ENCODE measurements at regions not wholly inside any gene's neighbourhood (a gene's known extent, or its start where the extent isn't known, plus 50 kb on each side); places are given as distances from the start of the nearest gene placed in this dataset.

GRCh38 chr18:33957707-33958106 is 267.0 kb downstream of the NOL4 start:
- no peak for DNase-seq (ENCODE audit: low read depth)

GRCh38 chr18:33951031-33951430 is 273.7 kb downstream of the NOL4 start:
- no peak for DNase-seq (ENCODE audit: low read depth)

DNA sequence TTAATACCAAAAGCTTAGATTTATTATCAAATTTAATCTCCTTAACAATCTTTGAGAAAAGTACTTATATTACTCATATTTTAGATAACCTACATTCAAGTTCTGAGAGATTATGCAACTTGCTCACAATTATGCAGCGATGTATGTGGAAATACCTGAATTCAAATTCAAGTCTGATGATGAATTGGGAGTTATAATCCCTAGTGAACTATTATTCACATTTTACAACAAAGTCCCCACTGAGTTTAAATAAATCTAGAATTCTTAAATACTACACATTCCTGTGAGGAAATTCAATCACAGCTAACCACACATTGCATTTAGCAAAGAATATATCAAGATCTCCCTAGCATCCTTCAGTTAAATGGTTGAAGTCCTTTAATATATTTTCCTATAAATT is 278.4 kb downstream of the NOL4 start:
- peak; percentile 34 for DNase-seq (ENCODE audit: low read depth)

DNA sequence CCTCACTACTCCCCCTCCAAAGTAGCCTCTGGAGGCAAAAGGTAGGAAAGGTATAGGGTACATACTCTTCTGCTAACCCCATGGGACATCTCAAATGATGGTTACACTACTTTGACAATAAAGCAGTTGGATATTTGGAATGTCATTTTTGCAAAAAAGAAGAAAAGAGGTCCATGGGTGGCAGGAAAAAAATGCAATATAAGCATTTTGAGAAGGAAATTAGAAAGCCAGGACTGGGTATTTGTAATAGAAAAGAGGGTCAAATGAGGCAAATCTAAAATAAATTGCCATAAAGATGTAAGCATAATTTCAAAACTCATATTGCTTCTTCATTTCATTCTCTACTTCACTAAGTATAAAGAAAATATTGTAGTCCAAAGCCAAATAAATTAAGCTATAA is 280.2 kb downstream of the NOL4 start:
- no peak for DNase-seq (ENCODE audit: low read depth)

GRCh38 chr18:33937270-33937816 is 287.4 kb downstream of the NOL4 start:
- DNase-seq (ENCODE audit: low read depth) = no peak

- no peak for DNase-seq (ENCODE audit: low read depth)
These were observed 290.5 kb downstream of the NOL4 start for GRCh38 chr18:33934258-33934657.

GRCh38 chr18:33928231-33928630 is 296.5 kb downstream of the NOL4 start:
- DNase-seq (ENCODE audit: low read depth) = no peak

DNA sequence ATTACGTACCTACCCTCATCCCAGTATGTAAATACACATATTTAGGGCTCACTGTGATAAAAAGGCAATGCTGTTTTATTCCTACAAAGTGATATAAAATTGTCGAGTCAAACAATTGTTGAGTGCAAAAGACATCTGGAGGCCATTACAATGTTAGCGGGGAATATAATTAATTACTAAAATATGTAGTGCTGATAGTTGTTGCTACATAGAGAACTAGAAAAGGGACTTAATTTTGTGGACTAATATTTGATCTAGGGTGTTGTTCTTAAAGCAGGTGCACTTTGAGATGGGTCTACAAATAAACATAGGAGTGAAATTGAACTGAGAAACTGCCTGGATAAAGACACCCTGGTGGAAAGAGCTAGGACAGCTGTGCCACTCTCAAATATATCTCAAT is 300.1 kb downstream of the NOL4 start:
- DNase-seq (ENCODE audit: low read depth) = no peak

DNA sequence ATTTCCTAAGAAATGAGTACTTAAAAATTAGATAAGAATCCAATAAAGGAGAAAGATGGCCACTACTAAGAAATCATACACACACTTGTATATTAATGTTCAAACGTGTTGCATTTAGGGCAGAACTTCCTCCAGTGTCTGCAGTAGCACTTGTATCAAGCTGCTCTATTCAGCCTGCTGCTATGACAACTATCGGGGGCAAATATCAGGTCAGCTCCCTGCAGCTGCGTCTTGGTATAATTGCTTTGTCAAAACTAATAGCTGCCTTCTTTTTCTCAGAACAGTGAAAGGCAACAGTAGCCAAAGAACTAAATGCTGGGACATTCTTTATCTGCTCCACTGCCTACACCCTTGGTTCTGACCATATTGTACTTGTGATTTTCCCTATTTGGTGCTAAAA is 300.7 kb downstream of the NOL4 start:
- no peak for DNase-seq (ENCODE audit: low read depth)

DNA sequence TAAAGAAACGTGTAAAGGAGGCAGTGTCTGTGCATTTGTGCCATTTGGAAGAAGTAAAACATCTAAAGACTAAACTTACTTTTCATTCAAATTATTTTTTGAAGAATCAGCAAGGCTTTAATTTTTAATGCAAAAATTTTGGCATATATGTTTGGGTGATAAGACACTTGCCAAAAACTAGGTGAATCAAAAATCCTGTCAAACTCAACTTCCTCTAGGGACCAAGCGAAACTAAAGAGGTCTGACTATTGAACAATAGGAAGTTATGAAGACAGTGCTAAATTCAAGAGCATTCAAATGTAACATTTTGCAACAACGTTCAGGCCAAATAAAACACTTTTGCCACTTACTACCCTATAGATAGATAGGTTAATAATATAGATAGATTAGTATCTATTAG is 306.1 kb downstream of the NOL4 start:
- DNase-seq (ENCODE audit: low read depth) = no peak

GRCh38 chr18:33916200-33916599 is 308.5 kb downstream of the NOL4 start:
- no peak for DNase-seq (ENCODE audit: low read depth)

GRCh38 chr18:33914399-33914798 is 310.3 kb downstream of the NOL4 start:
- DNase-seq (ENCODE audit: low read depth) = peak; percentile 9

- DNase-seq (ENCODE audit: low read depth) = no peak
These were observed 318.7 kb downstream of the NOL4 start for GRCh38 chr18:33906046-33906445.

- no peak for DNase-seq (ENCODE audit: low read depth)
These were observed 322.7 kb downstream of the NOL4 start for GRCh38 chr18:33901894-33902512.

GRCh38 chr18:33900638-33901037 is 322.6 kb downstream of the ASXL3 start:
- DNase-seq (ENCODE audit: low read depth) = no peak

GRCh38 chr18:33898427-33898826 is 320.4 kb downstream of the ASXL3 start:
- DNase-seq (ENCODE audit: low read depth) = no peak

DNA sequence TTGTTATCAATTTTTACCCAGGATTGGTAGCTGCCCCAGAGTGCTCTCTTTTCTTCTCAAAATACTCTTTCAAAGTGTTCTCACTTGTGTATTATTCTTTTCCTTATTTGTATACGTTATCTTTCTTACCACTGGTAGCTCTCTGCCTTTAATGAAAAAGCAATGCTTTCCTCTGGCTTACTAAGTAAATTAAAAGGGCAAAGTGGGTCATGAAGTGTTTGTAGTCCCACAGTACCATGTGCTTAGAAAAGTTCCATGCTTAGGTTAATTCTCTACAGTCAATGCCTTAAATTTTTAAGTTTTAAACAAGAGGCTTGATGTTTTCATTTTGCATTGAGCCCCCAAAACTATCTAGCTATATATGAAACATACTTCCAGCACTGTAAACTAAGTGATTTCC is 300.2 kb downstream of the ASXL3 start:
- DNase-seq (ENCODE audit: low read depth) = no peak

DNA sequence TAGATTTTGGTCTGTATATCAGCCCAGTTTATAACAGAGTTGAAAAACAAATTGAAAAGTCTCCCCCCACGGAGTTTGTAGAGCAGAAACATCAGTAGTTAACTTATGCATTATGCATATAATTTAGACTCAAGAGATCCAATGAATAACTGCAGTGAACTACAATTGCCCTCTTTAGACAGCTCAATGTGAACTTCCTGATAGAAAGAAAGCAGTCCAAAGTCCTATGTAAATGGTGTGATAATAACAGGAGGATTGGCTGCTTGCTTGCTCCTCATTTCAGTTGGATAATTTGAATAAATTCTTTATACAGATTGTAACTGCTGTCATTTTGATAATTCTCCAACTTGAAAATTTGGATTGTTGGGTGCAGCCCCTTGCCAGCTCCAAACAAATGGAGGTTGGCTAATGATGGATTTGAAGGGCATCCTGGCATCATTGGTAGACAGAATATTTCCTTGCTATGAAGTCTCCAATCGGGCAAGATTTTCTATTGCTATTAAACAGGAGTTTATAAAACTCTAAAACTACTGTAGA is 297.1 kb downstream of the ASXL3 start:
- DNase-seq (ENCODE audit: low read depth) = no peak

GRCh38 chr18:33873112-33873511 is 295.1 kb downstream of the ASXL3 start:
- DNase-seq (ENCODE audit: low read depth) = no peak

- DNase-seq (ENCODE audit: low read depth) = no peak
These were observed 293.5 kb downstream of the ASXL3 start for GRCh38 chr18:33871363-33872025.

DNA sequence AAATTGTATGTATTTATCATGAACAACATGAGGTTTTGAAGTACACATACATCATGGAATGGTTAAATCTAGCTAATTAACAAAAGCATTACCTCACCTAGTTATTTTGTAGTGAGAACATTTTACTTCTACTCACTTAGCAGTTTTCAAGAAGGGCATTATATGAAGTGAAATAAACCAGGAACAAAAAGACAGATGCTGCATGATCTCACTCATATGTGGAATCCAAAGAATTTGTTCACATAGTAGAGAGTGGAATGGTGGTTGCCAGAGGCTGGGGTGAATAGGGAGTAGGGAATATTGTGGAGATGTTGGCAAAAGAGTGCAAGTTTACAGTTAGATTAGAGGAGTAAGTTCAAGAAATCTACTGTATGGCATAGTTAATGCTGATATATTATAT is 292.0 kb downstream of the ASXL3 start:
- DNase-seq (ENCODE audit: low read depth) = peak; percentile 21

DNA sequence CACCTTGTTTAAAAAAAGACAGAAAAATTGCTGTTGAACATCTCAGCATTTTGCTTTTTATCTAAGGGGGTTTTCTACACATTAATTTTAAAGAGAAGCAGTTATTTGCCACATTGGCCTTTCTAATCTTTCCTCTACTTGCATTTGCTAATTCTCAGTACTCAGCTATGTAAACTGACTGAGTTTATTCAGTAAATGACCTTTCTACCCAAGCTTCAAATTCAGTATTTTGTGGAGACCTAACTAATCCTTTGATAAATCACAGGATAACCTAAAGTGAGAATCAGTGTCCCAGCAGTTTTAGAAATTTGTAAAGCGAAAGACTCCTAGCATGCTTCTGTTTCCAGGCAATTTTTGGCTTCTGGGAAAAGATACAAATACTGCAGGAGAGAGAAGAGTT is 288.4 kb downstream of the ASXL3 start:
- DNase-seq (ENCODE audit: low read depth) = no peak

DNA sequence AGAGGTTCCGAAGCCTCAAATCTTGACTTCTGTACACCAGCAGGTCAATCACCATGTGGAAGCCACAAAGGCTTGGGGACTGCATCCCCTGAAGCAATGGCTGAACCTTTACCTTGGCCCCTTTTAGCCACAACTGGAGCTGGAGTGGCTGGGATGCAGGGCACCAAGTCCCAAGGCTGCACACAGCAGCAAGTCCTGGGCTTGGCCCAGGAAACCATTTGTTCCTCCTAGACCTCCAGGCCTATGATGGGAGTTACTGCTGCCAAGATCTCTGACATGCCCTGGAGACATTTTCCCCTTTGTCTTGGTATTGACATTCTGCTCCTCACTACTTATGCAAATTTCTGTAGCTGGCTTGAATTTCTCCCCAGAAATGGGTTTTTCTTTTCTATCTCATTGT is 285.9 kb downstream of the ASXL3 start:
- DNase-seq (ENCODE audit: low read depth) = no peak

- no peak for DNase-seq (ENCODE audit: low read depth)
These were observed 276.8 kb downstream of the ASXL3 start for GRCh38 chr18:33854827-33855139.
